HEK293 (cell line): ENCODE measurements at regions not wholly inside any gene's neighbourhood (a gene's known extent, or its start where the extent isn't known, plus 50 kb on each side); places are given as distances from the start of the nearest gene placed in this dataset.
"Not testable (repeated sequence)": the region's sequence is repeated elsewhere in the genome, so short reads cannot be mapped to it uniquely, and the experiment has no call there.

Source experiments
- ATF2 ChIP-seq: fragments of 450-650 bp; formaldehyde crosslinking; IDR thresholded peaks from 2 replicates; pipeline ENCODE4 v1.5.1; 2016; ENCODE audit warnings: missing biosample characterization, missing genetic modification characterization, low read depth
- CTCF ChIP-seq: fragments of 450-650 bp; formaldehyde crosslinking; IDR thresholded peaks from 2 replicates; pipeline ENCODE4 v1.5.1; 2016; ENCODE audit warnings: missing biosample characterization, missing genetic modification characterization
- SALL2 ChIP-seq: fragments of 450-650 bp; formaldehyde crosslinking; IDR thresholded peaks from 2 replicates; pipeline ENCODE4 v1.5.0; 2017; ENCODE audit warnings: missing biosample characterization, mild to moderate bottlenecking, missing genetic modification characterization, borderline replicate concordance
- TSHZ1 ChIP-seq: fragments of 450-650 bp; formaldehyde crosslinking; IDR thresholded peaks from 2 replicates; pipeline ENCODE4 v1.5.1; 2016; ENCODE audit warnings: missing biosample characterization, missing genetic modification characterization, borderline replicate concordance
- YY1 ChIP-seq: fragments of 450-650 bp; formaldehyde crosslinking; IDR thresholded peaks from 2 replicates; pipeline ENCODE4 v1.5.1; 2018; ENCODE audit warnings: missing biosample characterization, missing genetic modification characterization
- ZNF169 ChIP-seq: fragments of 450-650 bp; formaldehyde crosslinking; IDR thresholded peaks from 2 replicates; pipeline ENCODE4 v1.5.1; 2016; ENCODE audit warnings: missing biosample characterization, missing genetic modification characterization
- ZNF654 ChIP-seq: fragments of 450-650 bp; formaldehyde crosslinking; IDR thresholded peaks from 2 replicates; pipeline ENCODE4 v1.5.1; 2016; ENCODE audit warnings: low read depth, missing biosample characterization, missing genetic modification characterization
- TF ChIP-seq, protein P1 (sequence below): sonication (generic); formaldehyde crosslinking; IDR thresholded peaks from 2 replicates; pipeline ENCODE4 v1.8.1; 2022; ENCODE audit warnings: mild to moderate bottlenecking, moderate library complexity, missing genetic modification reagents

GRCh38 chr7:3162798-3163197 is 119.1 kb upstream of the CARD11 start:
- not testable (repeated sequence) for TF ChIP-seq ZNF169 (tag by site-specific recombination); TSHZ1; ZNF654 (tag by site-specific recombination); SALL2 (tag by site-specific recombination); YY1 (tag by site-specific recombination); CTCF (tag by site-specific recombination); ATF2 (tag by site-specific recombination)
- TF ChIP-seq, protein P1, sequence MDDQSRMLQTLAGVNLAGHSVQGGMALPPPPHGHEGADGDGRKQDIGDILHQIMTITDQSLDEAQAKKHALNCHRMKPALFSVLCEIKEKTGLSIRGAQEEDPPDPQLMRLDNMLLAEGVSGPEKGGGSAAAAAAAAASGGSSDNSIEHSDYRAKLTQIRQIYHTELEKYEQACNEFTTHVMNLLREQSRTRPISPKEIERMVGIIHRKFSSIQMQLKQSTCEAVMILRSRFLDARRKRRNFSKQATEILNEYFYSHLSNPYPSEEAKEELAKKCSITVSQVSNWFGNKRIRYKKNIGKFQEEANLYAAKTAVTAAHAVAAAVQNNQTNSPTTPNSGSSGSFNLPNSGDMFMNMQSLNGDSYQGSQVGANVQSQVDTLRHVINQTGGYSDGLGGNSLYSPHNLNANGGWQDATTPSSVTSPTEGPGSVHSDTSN (CRISPR knock-in tag), result not testable (repeated sequence)
